HG02798 (cell line): ENCODE measurements at regions not wholly inside any gene's neighbourhood (a gene's known extent, or its start where the extent isn't known, plus 50 kb on each side); places are given as distances from the start of the nearest gene placed in this dataset.

Source experiments
- ATAC-seq: cut with Tn5 transposase; IDR thresholded peaks from one replicate; pipeline ENCODE4 v1.9.1; 2021; ENCODE audit warnings: mild to moderate bottlenecking; ENCODE audit not compliant: unreplicated experiment, poor library complexity

GRCh38 chr5:61262080-61262479 is 70.0 kb upstream of the ZSWIM6 start:
- no peak for ATAC-seq

- no peak for ATAC-seq
Observed at GRCh38 chr5:61263072-61263471, 69.0 kb upstream of the ZSWIM6 start.

GRCh38 chr5:61263561-61264272 is 68.3 kb upstream of the ZSWIM6 start:
- no peak for ATAC-seq

GRCh38 chr5:61264273-61264661 is 67.8 kb upstream of the ZSWIM6 start:
- ATAC-seq, result no peak

- no peak for ATAC-seq
Observed at GRCh38 chr5:61267116-61267515, 64.9 kb upstream of the ZSWIM6 start.

GRCh38 chr5:61268871-61269270 is 63.2 kb upstream of the ZSWIM6 start:
- no peak for ATAC-seq

- no peak for ATAC-seq
Observed at GRCh38 chr5:61270510-61271165, 61.4 kb upstream of the ZSWIM6 start.

GRCh38 chr5:61272688-61273087 is 59.4 kb upstream of the ZSWIM6 start:
- ATAC-seq, result no peak

- no peak for ATAC-seq
Observed at GRCh38 chr5:61273279-61273975, 58.6 kb upstream of the ZSWIM6 start.

- no peak for ATAC-seq
Observed at GRCh38 chr5:61274511-61274911, 57.5 kb upstream of the ZSWIM6 start.

GRCh38 chr5:61275841-61276240 is 56.2 kb upstream of the ZSWIM6 start:
- no peak for ATAC-seq

GRCh38 chr5:61277190-61277589 is 54.9 kb upstream of the ZSWIM6 start:
- ATAC-seq, result no peak

GRCh38 chr5:61277781-61278180 is 54.3 kb upstream of the ZSWIM6 start:
- ATAC-seq, result no peak

- ATAC-seq, result no peak
Observed at GRCh38 chr5:61279725-61280124, 52.3 kb upstream of the ZSWIM6 start.

- no peak for ATAC-seq
Observed at GRCh38 chr5:61280205-61280604, 51.9 kb upstream of the ZSWIM6 start.

- ATAC-seq, result no peak
Observed at GRCh38 chr5:61280761-61281427, 51.2 kb upstream of the ZSWIM6 start.

GRCh38 chr5:61281686-61282085 is 50.4 kb upstream of the ZSWIM6 start:
- no peak for ATAC-seq
